ENCODE measurements at regions not wholly inside any gene's neighbourhood (a gene's known extent, or its start where the extent isn't known, plus 50 kb on each side); places are given as distances from the start of the nearest gene placed in this dataset.

- TF ChIP-seq EZH2phosphoT487 (IDR thresholded peaks at IDR 0.05; ENCODE audit: borderline replicate concordance, low read depth, low read length) (no peak), CTCF (conservative IDR thresholded peaks at IDR 0.05; ENCODE audit: low read length) (no peak)
Measured at GRCh38 chr10:130655313-130656186, 519.4 kb downstream of the GLRX3 start.
